HCT116 (cell line): ENCODE measurements at regions not wholly inside any gene's neighbourhood (a gene's known extent, or its start where the extent isn't known, plus 50 kb on each side); places are given as distances from the start of the nearest gene placed in this dataset.

ENCODE experiments used
- ATAC-seq: fragments of 200-7000 bp; cut with Tn5 transposase; 2 replicates; pipeline ENCODE4 v1.9.1; 2020; ENCODE audit warnings: mild to moderate bottlenecking, moderate library complexity
- BruUV-seq: library from RNA; stranded (reverse); fragments of 400-500 nt; replicated peaks from 2 replicates; lab custom pipeline; 2021; lab: Mats Ljungman, UMichigan
- CTCF ChIA-PET: fragments of 300-600 bp; sonication (Branson Sonifier 250); formaldehyde crosslinking; loops from one replicate; lab custom pipeline; 2021; ENCODE audit warnings: antibody characterized with exemption; lab: Charles Lee
- POLR2A ChIA-PET: fragments of 300-600, 350-600 bp; sonication (Branson Sonifier 250); formaldehyde crosslinking; loops from one replicate; lab custom pipeline; 2021; ENCODE audit warnings: antibody characterized with exemption; lab: Charles Lee
- RAD21 ChIA-PET, 2 experiments: fragments of 300-600 bp; sonication (Branson Sonifier 250); formaldehyde crosslinking; loops; one replicate each; lab custom pipeline; 2023; ENCODE audit warnings: low total read pairs in 2 of 2; ENCODE audit not compliant: uncharacterized antibody in 2 of 2, unreplicated experiment in 2 of 2, low non-redundant PET in 1 of 2; lab: Charles Lee
- DNase-seq: peaks from one replicate; pipeline ENCODE4 v3.0.0-alpha.2; 2010; ENCODE audit warnings: low read depth, low spot score
- H2AFZ ChIP-seq: fragments of 200-600 bp; shearing (Covaris generic), sonication (generic); 2 replicates; pipeline ENCODE4 v1.6.1; 2017; ENCODE audit warnings: low read depth, mixed run types, mixed read lengths, antibody characterized with exemption, low read length; ENCODE audit not compliant: poor library complexity, severe bottlenecking
- H3K27ac ChIP-seq: 2 replicates; pipeline ENCODE4 v1.5.1; 2012; ENCODE audit warnings: low read depth, low read length
- H3K27me3 ChIP-seq: fragments of 200-600 bp; sonication (generic); 2 replicates; pipeline ENCODE4 v1.6.1; 2016; ENCODE audit warnings: mixed run types, low read length, mixed read lengths; ENCODE audit not compliant: insufficient read depth
- H3K36me3 ChIP-seq, 2 experiments: fragments of 200-500 bp in 1 of 2; fragments of 200-600 bp in 1 of 2; sonication (Bioruptor generic) in 1 of 2; sonication (generic) in 1 of 2; 2 replicates each; pipeline versions ENCODE4 v1.5.1 to v1.6.1; 2014 to 2016; ENCODE audit warnings: low read length in 2 of 2, inconsistent platforms in 1 of 2, mixed read lengths in 1 of 2, mixed run types in 1 of 2; ENCODE audit not compliant: insufficient read depth in 2 of 2, control insufficient read depth in 1 of 2
- H3K4me1 ChIP-seq, 2 experiments: fragments of 200-600 bp in 1 of 2; sonication (generic) in 1 of 2; 2 replicates each; pipeline versions ENCODE4 v1.5.1 to v1.6.1; 2012 to 2017; ENCODE audit warnings: low read length in 2 of 2, inconsistent platforms in 1 of 2, mild to moderate bottlenecking in 1 of 2, mixed read lengths in 1 of 2, mixed run types in 1 of 2, moderate library complexity in 1 of 2; ENCODE audit not compliant: insufficient read depth in 2 of 2, control insufficient read depth in 1 of 2
- H3K4me2 ChIP-seq: fragments of 200-600 bp; sonication (generic); 2 replicates; pipeline ENCODE4 v1.6.1; 2017; ENCODE audit warnings: mixed run types, low read length, mixed read lengths
- H3K4me3 ChIP-seq, 2 experiments: fragments of 200-600 bp in 1 of 2; sonication (generic) in 1 of 2; replicated peaks in 1 of 2; 2 replicates each; pipeline ENCODE4 v1.5.1; 2011 to 2016; ENCODE audit warnings: low read length in 2 of 2, control low read depth in 1 of 2, low read depth in 1 of 2, mild to moderate bottlenecking in 1 of 2, mixed read lengths in 1 of 2, mixed run types in 1 of 2
- H3K79me2 ChIP-seq: fragments of 200-600 bp; sonication (generic); 2 replicates; pipeline ENCODE4 v1.6.1; 2017; ENCODE audit warnings: mild to moderate bottlenecking, mixed run types, low read length, moderate library complexity, mixed read lengths; ENCODE audit not compliant: insufficient read depth
- H3K9ac ChIP-seq: fragments of 200-600 bp; sonication (generic); 2 replicates; pipeline ENCODE4 v1.6.1; 2016; ENCODE audit warnings: low read length, mixed read lengths
- H3K9me2 ChIP-seq: fragments of 200-600 bp; sonication (generic), shearing (Covaris generic); 2 replicates; pipeline ENCODE4 v1.6.1; 2017; ENCODE audit warnings: mixed run types, mild to moderate bottlenecking, moderate library complexity; ENCODE audit not compliant: insufficient read depth
- H3K9me3 ChIP-seq, 2 experiments: fragments of 200-500 bp in 1 of 2; fragments of 200-600 bp in 1 of 2; sonication (Bioruptor generic) in 1 of 2; sonication (generic) in 1 of 2; 2 replicates each; pipeline ENCODE4 v1.6.1; 2014 to 2017; ENCODE audit warnings: low read length in 2 of 2, mixed read lengths in 2 of 2, inconsistent platforms in 1 of 2, low read depth in 1 of 2, mild to moderate bottlenecking in 1 of 2, mixed run types in 1 of 2, moderate library complexity in 1 of 2; ENCODE audit not compliant: control insufficient read depth in 1 of 2, insufficient read depth in 1 of 2
- H4K20me1 ChIP-seq: fragments of 200-600 bp; sonication (generic), shearing (Covaris generic); 2 replicates; pipeline ENCODE4 v1.6.1; 2017; ENCODE audit warnings: mixed run types, mild to moderate bottlenecking, moderate library complexity; ENCODE audit not compliant: insufficient read depth
- CEBPB ChIP-seq: IDR thresholded peaks from 2 replicates; pipeline ENCODE4 v1.6.1; 2012; ENCODE audit warnings: low read depth
- EGR1 ChIP-seq: IDR thresholded peaks from 2 replicates; pipeline ENCODE4 v1.6.1; 2012; ENCODE audit warnings: low read depth
- ELF1 ChIP-seq: IDR thresholded peaks from 2 replicates; pipeline ENCODE4 v1.6.1; 2012; ENCODE audit warnings: low read depth, borderline replicate concordance
- EZH2 ChIP-seq: fragments of 200-600 bp; sonication (generic); IDR thresholded peaks from 2 replicates; pipeline ENCODE4 v1.6.1; 2017; ENCODE audit warnings: antibody characterized with exemption, mixed run types
- EZH2phosphoT487 ChIP-seq: fragments of 200-600 bp; IDR thresholded peaks from 2 replicates; pipeline ENCODE4 v1.6.1; 2018; ENCODE audit warnings: antibody characterized with exemption, borderline replicate concordance
- FOSL1 ChIP-seq: IDR thresholded peaks from 2 replicates; pipeline ENCODE4 v1.6.1; 2012; ENCODE audit warnings: low read depth
- JUND ChIP-seq: IDR thresholded peaks from 2 replicates; pipeline ENCODE4 v1.6.1; 2012
- POLR2A ChIP-seq: IDR thresholded peaks from 2 replicates; pipeline ENCODE4 v1.7.0; 2011; ENCODE audit warnings: borderline replicate concordance; ENCODE audit not compliant: insufficient read depth, insufficient read length; ENCODE audit errors: extremely low read depth
- POLR2AphosphoS5 ChIP-seq: IDR thresholded peaks from 2 replicates; pipeline ENCODE4 v1.6.1; 2011; ENCODE audit warnings: mild to moderate bottlenecking, low read depth, low read length, moderate library complexity
- RAD21 ChIP-seq: IDR thresholded peaks from 2 replicates; pipeline ENCODE4 v1.6.1; 2012; ENCODE audit warnings: low read depth, mild to moderate bottlenecking
- REST ChIP-seq: IDR thresholded peaks from 2 replicates; pipeline ENCODE4 v1.6.1; 2012; ENCODE audit warnings: low read depth
- SIN3A ChIP-seq: IDR thresholded peaks from 2 replicates; pipeline ENCODE4 v1.6.1; 2012; ENCODE audit warnings: low read depth
- SRF ChIP-seq: IDR thresholded peaks from 2 replicates; pipeline ENCODE4 v1.6.1; 2012; ENCODE audit warnings: low read depth
- TCF7L2 ChIP-seq: IDR thresholded peaks from 2 replicates; pipeline ENCODE4 v1.7.0; 2011; ENCODE audit warnings: borderline replicate concordance, inconsistent platforms; ENCODE audit not compliant: insufficient read depth, insufficient read length; ENCODE audit errors: extremely low read depth
- YY1 ChIP-seq: IDR thresholded peaks from 2 replicates; pipeline ENCODE4 v1.6.1; 2011; ENCODE audit warnings: low read length, low read depth, moderate library complexity, mild to moderate bottlenecking; ENCODE audit not compliant: insufficient replicate concordance; ENCODE audit errors: extremely low read depth
- ZFX ChIP-seq: fragments of 450-650 bp; IDR thresholded peaks from 2 replicates; pipeline ENCODE4 v1.6.1; 2017
- ZNF274 ChIP-seq: fragments of 200-500 bp; sonication (Bioruptor generic); IDR thresholded peaks from 2 replicates; pipeline ENCODE4 v1.6.1; 2014; ENCODE audit warnings: mild to moderate bottlenecking, low read depth, low read length, inconsistent platforms
- intact Hi-C: fragments of 100-400 bp; cut with micrococcal nuclease; formaldehyde crosslinking; loops from 2 replicates; pipeline ENCODE4 v1.10.0; 2022

DNA sequence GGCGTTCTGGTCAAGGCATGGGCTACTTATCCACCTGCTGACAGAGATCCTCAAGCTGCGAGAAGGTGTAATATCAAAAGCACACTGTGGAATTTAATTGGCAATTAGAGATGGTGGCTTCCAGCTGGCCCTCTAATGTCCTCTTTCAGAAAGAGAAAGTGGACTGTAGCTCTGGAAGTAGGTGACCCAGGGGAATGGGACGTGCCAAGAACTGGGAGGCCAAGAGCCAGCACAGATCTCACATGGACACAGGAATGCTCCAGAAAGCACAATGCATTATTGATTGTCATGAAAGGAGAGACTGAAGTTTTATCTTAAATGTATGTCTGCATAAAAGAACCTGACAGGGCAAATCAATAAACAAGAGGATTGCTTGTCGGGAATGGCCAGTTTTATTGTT is 198.6 kb upstream of the CDH4 start:
- intact Hi-C loops, result no loop called here
- no peaks in the 10 kb centered on the region for H3K4me1 ChIP-seq
- BruUV-seq, result no TSS peak
- no peak overlapping the region for H2AFZ ChIP-seq
- H3K4me2 ChIP-seq, result no peak overlapping the region
- H3K9ac ChIP-seq, result no peak overlapping the region
- H3K27ac ChIP-seq, result no peak overlapping the region
- no peaks in the 10 kb centered on the region for H3K9me2 ChIP-seq
- no peak for ATAC-seq
- ChIA-PET CTCF (no interaction called here), POLR2A (no interaction called here), RAD21 (no interaction called here)
- H3K27me3 ChIP-seq, result no peaks in the 10 kb centered on the region
- H4K20me1 ChIP-seq, result no peaks in the 10 kb centered on the region
- H3K36me3 ChIP-seq, result no peaks in the 10 kb centered on the region
- H3K9me3 ChIP-seq, result peaks cover 3 to 39% of the 10 kb centered on the region in 2 experiments; a peak in 2 of 4 replicates
- no peaks in the 10 kb centered on the region for H3K79me2 ChIP-seq
- TF ChIP-seq SIN3A, result no peak
- TF ChIP-seq RAD21, result no peak
- no peak for TF ChIP-seq POLR2AphosphoS5
- no peak for TF ChIP-seq JUND
- TF ChIP-seq POLR2A, result no peak
- no peak for TF ChIP-seq FOSL1
- TF ChIP-seq, all 23 proteins: peak for 0
- DNase-seq, result no peak
- no peak overlapping the region for H3K4me3 ChIP-seq

GRCh38 chr20:61053889-61054288 is 198.2 kb upstream of the CDH4 start:
- ChIA-PET RAD21 (no interaction called here), POLR2A (no interaction called here), CTCF (no interaction called here)
- ATAC-seq, result no peak
- H3K27me3 ChIP-seq, result no peaks in the 10 kb centered on the region
- no peaks in the 10 kb centered on the region for H3K9me2 ChIP-seq
- H3K9me3 ChIP-seq, result peaks cover 3 to 41% of the 10 kb centered on the region in 2 experiments; a peak in 2 of 4 replicates
- H4K20me1 ChIP-seq, result no peaks in the 10 kb centered on the region
- no peak overlapping the region for H3K4me2 ChIP-seq
- no peaks in the 10 kb centered on the region for H3K79me2 ChIP-seq
- no peak overlapping the region for H3K27ac ChIP-seq
- intact Hi-C loops, result no loop called here
- H3K4me3 ChIP-seq, result no peak overlapping the region
- DNase-seq, result no peak
- TF ChIP-seq CEBPB (no peak), EGR1 (no peak), ELF1 (no peak), EZH2phosphoT487 (no peak), YY1 (no peak), EZH2 (no peak), TCF7L2 (no peak), FOSL1 (no peak), SIN3A (no peak), REST (no peak), ZFX (no peak), ZNF274 (no peak), JUND (no peak), SRF (no peak)
- no peaks in the 10 kb centered on the region for H3K4me1 ChIP-seq
- H2AFZ ChIP-seq, result no peak overlapping the region
- H3K9ac ChIP-seq, result no peak overlapping the region
- no TSS peak for BruUV-seq
- H3K36me3 ChIP-seq, result no peaks in the 10 kb centered on the region
